GM12865 (cell line): ENCODE measurements at regions not wholly inside any gene's neighbourhood (a gene's known extent, or its start where the extent isn't known, plus 50 kb on each side); places are given as distances from the start of the nearest gene placed in this dataset.

Experiments
- DNase-seq: peaks from one replicate; pipeline ENCODE4 v3.0.0; 2010; ENCODE audit warnings: low read depth
- H3K4me3 ChIP-seq: 2 replicates; pipeline ENCODE4 v1.5.1; 2011; ENCODE audit warnings: mild to moderate bottlenecking, low read depth, low read length, control low read depth
- TF ChIP-seq, protein P1 (sequence below): IDR thresholded peaks from 2 replicates; pipeline ENCODE4 v1.5.1; 2011; ENCODE audit warnings: low read length, control low read depth, low read depth, inconsistent platforms; ENCODE audit not compliant: insufficient read depth; ENCODE audit errors: missing control alignments

- no peak for DNase-seq
- H3K4me3 ChIP-seq: no peak overlapping the region
- TF ChIP-seq, protein P1, sequence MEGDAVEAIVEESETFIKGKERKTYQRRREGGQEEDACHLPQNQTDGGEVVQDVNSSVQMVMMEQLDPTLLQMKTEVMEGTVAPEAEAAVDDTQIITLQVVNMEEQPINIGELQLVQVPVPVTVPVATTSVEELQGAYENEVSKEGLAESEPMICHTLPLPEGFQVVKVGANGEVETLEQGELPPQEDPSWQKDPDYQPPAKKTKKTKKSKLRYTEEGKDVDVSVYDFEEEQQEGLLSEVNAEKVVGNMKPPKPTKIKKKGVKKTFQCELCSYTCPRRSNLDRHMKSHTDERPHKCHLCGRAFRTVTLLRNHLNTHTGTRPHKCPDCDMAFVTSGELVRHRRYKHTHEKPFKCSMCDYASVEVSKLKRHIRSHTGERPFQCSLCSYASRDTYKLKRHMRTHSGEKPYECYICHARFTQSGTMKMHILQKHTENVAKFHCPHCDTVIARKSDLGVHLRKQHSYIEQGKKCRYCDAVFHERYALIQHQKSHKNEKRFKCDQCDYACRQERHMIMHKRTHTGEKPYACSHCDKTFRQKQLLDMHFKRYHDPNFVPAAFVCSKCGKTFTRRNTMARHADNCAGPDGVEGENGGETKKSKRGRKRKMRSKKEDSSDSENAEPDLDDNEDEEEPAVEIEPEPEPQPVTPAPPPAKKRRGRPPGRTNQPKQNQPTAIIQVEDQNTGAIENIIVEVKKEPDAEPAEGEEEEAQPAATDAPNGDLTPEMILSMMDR: no peak
Observed at GRCh38 chr17:14762736-14763479, 462.0 kb downstream of the HS3ST3B1 start.

- TF ChIP-seq, protein P1: no peak
- DNase-seq: no peak
- no peak overlapping the region for H3K4me3 ChIP-seq
Observed at GRCh38 chr17:14760719-14761411, 460.0 kb downstream of the HS3ST3B1 start.

DNA sequence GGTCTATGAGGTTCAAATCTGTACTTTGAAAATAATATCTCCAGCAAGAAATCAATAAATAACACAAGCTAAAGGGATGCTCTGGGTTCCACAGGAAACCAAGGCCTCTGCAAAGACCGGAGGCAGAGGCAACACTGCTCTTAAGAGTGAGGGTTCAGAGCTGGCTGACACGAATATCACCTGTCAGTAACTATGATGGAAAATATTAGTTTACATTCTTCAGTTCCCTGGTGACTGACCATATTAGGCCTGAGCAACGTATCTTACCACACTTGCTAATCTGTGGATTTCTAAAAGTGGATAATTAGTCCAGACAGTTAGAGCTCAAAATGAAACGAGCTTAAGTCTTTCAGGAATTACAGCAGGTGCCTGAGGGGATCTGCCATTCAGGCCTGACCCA, 459.3 kb downstream of the HS3ST3B1 start:
- DNase-seq: no peak
- no peak overlapping the region for H3K4me3 ChIP-seq

DNA sequence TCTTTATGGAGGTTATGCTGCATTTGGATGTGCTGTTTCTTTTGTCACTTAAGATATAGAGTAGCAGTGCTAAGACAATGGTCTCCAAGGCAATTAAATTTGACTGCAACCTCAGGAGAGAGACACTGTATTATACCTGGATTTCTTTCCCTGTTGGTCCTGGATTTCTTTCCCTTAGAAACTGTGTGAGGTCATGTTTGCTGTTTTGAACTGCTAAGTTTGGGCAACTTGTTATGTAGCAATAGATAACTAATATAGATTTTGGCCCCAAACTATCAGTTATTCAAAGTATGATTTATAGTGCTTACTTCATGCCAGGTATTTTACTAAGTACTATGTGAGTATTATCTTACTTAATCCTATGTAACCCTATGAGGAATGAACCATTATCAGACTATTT, 458.4 kb downstream of the HS3ST3B1 start:
- no peak for DNase-seq
- TF ChIP-seq, protein P1: no peak
- no peak overlapping the region for H3K4me3 ChIP-seq

More for the DNA sequence above, 459.3 kb downstream of the HS3ST3B1 start:
- TF ChIP-seq, protein P1: no peak

DNA sequence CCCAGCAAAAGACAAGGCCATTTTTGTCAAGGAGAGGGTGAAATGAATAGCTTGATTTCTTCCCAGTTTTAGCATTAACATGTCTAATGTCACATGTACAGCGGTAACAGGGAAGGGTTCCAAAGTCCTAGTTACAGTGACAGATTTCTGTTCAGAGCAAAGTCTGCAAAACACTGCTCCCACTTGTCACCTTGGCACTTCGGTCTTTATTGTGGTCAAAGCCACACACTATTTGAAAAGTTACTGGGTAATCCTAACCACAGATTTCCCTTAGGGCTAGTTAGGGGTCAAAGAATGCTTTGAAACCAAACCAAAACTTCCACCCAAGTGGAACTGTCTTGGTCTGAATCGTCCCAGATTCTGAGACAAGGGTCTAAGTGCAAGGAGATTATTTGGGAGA, 455.6 kb downstream of the HS3ST3B1 start:
- TF ChIP-seq, protein P1: no peak
- DNase-seq: no peak
- no peak overlapping the region for H3K4me3 ChIP-seq

- DNase-seq: no peak
- no peak overlapping the region for H3K4me3 ChIP-seq
- TF ChIP-seq, protein P1: no peak
Observed at GRCh38 chr17:14755002-14755401, 454.1 kb downstream of the HS3ST3B1 start.

GRCh38 chr17:14753383-14753782, 452.5 kb downstream of the HS3ST3B1 start:
- DNase-seq: no peak
- H3K4me3 ChIP-seq: no peak overlapping the region
- TF ChIP-seq, protein P1: no peak
